SJCRH30 (cell line): ENCODE measurements at regions not wholly inside any gene's neighbourhood (a gene's known extent, or its start where the extent isn't known, plus 50 kb on each side); places are given as distances from the start of the nearest gene placed in this dataset.
"Not testable (repeated sequence)": the region's sequence is repeated elsewhere in the genome, so short reads cannot be mapped to it uniquely, and the experiment has no call there.

ENCODE experiments used
- DNase-seq, 2 experiments: peaks; one replicate each; pipeline ENCODE4 v3.0.0-alpha.2; 2015 to 2020
- H3K27ac ChIP-seq: fragments of 250-450 bp; sonication (Bioruptor Pico); 2 replicates; pipeline ENCODE4 v1.5.1; 2020; ENCODE audit warnings: mild to moderate bottlenecking, moderate library complexity
- H3K27me3 ChIP-seq: fragments of 250-450 bp; sonication (Bioruptor Pico); 2 replicates; pipeline ENCODE4 v1.5.1; 2020; ENCODE audit warnings: mild to moderate bottlenecking, moderate library complexity
- H3K36me3 ChIP-seq: fragments of 250-450 bp; sonication (Bioruptor Pico); 2 replicates; pipeline ENCODE4 v1.5.1; 2020; ENCODE audit warnings: mild to moderate bottlenecking, moderate library complexity
- H3K4me1 ChIP-seq: fragments of 250-450 bp; sonication (Bioruptor Pico); 2 replicates; pipeline ENCODE4 v1.5.1; 2020; ENCODE audit warnings: mild to moderate bottlenecking, moderate library complexity
- H3K4me3 ChIP-seq: fragments of 250-450 bp; sonication (Bioruptor Pico); 2 replicates; pipeline ENCODE4 v1.5.1; 2020; ENCODE audit warnings: mild to moderate bottlenecking, moderate library complexity
- H3K9me3 ChIP-seq: fragments of 250-450 bp; sonication (Bioruptor Pico); replicated peaks from 2 replicates; pipeline ENCODE4 v1.5.1; 2020; ENCODE audit warnings: mild to moderate bottlenecking, moderate library complexity

DNA sequence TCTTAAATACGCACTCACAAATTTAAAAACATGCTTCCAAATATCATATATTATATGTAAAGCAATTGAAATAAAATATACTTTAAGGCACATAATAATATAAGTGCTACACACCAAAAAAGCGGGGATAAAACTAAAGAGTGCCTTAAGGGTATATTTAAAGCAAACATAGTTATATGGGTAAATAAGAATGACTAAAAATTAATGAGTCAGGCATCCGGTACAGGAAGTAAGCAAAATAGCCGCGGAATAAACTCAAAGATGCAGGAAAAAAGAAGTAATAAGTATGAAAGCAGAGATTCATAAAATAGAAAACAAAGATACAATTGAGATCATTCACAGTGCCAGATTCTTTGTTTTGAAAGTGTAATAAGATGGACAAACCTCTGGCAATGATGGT is 503.5 kb upstream of the SOX11 start:
- Histone ChIP-seq H3K27me3 (no peaks in the 10 kb centered on the region), H3K27ac (no peak overlapping the region), H3K4me1 (no peaks in the 10 kb centered on the region), H3K4me3 (no peak overlapping the region), H3K9me3 (0 out of 2 replicates have a peak, but pooled peaks cover under 1% of the 10 kb centered on the region), H3K36me3 (no peaks in the 10 kb centered on the region; the same call in 1 of the 2 replicates)
- no peak for DNase-seq

DNA sequence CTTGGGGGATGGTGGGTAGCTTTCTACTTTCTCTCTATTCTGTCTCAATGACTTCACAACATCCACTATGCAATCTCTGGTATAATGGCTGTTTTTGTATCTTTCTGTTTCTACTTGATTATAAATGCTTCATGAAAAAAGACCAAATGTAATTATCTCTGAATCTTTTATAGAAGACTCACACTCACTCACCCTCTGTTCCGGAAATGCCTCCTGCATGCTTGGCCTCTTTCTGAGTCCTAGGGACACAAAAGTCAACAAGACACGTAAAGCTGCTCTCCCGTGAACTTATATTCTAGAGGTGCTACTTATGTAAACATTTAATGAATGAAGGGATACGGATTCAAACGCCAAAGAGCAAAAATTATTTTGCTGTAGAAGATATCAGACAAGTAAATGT is 502.2 kb upstream of the SOX11 start:
- no peaks in the 10 kb centered on the region for H3K4me1 ChIP-seq
- no peaks in the 10 kb centered on the region for H3K27me3 ChIP-seq
- DNase-seq: no peak
- H3K9me3 ChIP-seq: 0 out of 2 replicates have a peak, but pooled peaks cover 2% of the 10 kb centered on the region
- no peak overlapping the region for H3K27ac ChIP-seq
- no peaks in the 10 kb centered on the region; the same call in 1 of the 2 replicates for H3K36me3 ChIP-seq
- no peak overlapping the region for H3K4me3 ChIP-seq

DNA sequence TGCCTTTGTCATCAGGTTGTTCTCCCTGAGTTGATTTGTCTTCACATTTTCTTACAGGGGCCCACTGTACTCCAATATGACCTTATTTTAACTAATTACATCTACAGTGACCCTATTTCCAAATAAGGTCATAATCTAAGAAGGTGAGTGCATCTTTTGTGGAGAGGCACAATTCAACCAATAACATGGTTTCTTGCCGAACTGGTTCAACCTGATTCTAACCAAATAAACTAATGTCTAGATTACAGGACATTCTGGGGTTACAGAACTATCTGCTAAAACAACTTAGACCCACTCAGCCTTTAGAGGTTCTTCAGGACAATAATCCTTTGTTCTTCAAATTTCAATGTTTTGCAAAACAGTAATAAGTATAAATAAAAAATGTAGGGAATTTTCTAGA is 496.5 kb upstream of the SOX11 start:
- H3K27me3 ChIP-seq: no peaks in the 10 kb centered on the region
- 0 out of 2 replicates have a peak, but pooled peaks cover 2% of the 10 kb centered on the region for H3K9me3 ChIP-seq
- no peaks in the 10 kb centered on the region; the same call in 1 of the 2 replicates for H3K36me3 ChIP-seq
- H3K27ac ChIP-seq: no peak overlapping the region
- H3K4me3 ChIP-seq: no peak overlapping the region
- H3K4me1 ChIP-seq: no peaks in the 10 kb centered on the region
- no peak for DNase-seq

DNA sequence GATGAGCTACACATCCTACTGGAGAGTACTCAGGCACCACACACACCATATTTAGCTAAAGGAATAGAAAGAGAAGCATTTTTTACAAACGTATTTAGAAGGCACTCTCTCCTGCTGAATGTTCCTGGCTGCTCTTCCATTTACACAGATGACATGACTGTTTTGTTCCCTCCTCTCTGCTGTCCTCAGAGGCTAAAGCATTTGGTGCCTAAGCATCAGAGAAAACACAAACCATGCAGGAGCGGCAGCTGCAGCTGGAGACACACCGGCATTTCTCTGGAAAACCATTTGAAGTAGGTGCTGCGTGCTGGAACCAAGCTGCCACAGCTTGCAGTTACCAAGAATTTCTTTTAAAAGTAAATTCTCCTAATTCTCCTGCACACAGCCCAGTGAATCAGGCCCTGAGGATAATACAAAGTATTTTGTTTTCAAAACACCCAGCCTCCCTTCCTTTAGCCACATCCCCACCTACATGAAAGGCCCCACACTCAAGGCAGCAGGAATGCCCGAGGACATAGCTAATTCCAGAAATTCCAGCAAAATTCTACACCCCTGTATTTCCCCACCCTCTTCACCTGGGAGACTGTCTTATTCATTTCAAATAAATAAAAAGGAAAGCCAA is 488.9 kb upstream of the SOX11 start:
- Histone ChIP-seq H3K36me3 (no peaks in the 10 kb centered on the region), H3K4me3 (no peak overlapping the region), H3K27ac (no peak overlapping the region), H3K27me3 (no peaks in the 10 kb centered on the region), H3K9me3 (no peaks in the 10 kb centered on the region), H3K4me1 (no peaks in the 10 kb centered on the region)
- DNase-seq: no peak

DNA sequence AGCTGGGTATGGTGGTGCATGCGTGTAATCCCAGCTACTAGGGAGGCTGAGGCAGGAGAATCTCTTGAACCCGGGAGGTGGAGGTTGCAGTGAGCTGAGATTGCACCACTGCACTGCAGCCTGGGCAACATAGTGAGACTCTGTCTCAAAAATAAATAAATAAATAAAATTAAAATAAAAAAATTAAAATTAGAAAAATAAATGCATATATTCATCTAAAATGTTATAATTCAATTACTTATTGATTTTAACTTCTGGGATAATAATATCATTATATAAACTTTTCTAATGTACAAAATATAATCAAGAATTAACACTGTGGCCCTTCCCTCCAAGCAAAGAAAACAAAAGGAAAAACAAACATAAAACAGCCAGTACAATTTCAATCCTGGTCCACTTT is 485.4 kb upstream of the SOX11 start:
- not testable (repeated sequence) for H3K36me3 ChIP-seq, H3K27me3 ChIP-seq, H3K4me1 ChIP-seq, H3K4me3 ChIP-seq, H3K27ac ChIP-seq, H3K9me3 ChIP-seq, DNase-seq

DNA sequence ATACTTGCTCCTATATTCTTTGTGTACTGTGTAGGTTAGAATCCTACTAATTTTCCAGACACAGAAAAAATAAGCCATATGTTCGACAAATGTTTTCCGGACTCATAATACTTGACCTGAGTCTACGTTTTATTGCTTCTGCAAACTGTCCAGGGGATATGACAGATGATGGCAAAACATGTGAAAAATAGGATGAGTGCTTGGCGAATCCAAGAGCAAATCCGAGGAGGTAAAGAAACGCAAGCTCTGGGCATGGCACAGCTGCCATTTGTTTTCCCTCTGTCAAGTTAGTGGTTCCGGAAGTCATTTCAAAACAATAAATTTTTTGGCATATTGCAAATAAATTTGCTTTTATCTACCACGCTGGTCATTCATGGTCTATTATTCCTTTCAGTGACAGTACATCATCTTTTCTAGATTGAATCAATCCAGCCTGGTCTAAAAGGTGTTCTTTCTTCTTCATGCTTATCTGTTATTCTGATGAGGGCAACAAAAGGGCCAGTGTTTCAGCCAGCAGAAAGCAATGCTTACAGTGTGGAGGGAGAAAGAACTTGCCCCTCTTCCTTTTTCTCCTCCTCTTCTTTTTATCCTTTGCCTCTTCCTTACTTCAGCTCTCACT is 476.1 kb upstream of the SOX11 start:
- Histone ChIP-seq H3K4me1 (no peaks in the 10 kb centered on the region), H3K27me3 (no peaks in the 10 kb centered on the region), H3K36me3 (no peaks in the 10 kb centered on the region), H3K4me3 (no peak overlapping the region), H3K27ac (no peak overlapping the region), H3K9me3 (no peaks in the 10 kb centered on the region)
- no peak for DNase-seq

DNA sequence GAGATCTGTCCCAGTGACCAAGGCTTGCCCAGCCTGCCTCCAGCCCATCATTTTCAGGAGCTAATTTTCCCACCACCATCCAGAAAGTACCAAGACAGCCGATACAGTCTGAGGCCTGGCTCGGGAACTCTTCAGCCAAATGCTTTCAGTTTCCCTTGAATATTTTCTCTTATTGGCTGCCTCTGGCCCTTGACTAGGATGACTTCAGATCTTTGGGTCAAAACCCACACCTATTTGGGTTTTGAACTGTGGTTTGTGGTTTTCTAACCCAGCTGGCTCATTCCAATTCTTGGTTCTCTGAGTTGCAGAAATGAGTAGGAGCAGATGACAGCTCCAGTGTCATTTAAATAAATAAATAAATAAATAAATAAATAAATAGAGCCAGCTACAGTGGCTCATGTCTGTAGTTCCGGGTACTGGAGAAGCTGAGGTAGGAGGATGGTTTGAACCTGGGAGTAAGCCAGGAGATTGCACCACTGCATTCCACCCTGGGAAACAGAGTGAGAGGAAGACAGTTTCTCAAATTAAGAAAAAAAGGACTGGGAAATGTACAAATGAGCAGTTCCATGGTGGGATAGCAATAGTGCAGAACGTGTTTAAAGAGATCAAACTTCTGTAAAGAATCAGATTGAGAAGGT is 465.0 kb upstream of the SOX11 start:
- H3K4me1 ChIP-seq: no peaks in the 10 kb centered on the region
- no peaks in the 10 kb centered on the region for H3K36me3 ChIP-seq
- H3K27me3 ChIP-seq: no peaks in the 10 kb centered on the region
- DNase-seq: no peak
- no peak overlapping the region for H3K4me3 ChIP-seq
- H3K27ac ChIP-seq: no peak overlapping the region
- H3K9me3 ChIP-seq: no peaks in the 10 kb centered on the region

DNA sequence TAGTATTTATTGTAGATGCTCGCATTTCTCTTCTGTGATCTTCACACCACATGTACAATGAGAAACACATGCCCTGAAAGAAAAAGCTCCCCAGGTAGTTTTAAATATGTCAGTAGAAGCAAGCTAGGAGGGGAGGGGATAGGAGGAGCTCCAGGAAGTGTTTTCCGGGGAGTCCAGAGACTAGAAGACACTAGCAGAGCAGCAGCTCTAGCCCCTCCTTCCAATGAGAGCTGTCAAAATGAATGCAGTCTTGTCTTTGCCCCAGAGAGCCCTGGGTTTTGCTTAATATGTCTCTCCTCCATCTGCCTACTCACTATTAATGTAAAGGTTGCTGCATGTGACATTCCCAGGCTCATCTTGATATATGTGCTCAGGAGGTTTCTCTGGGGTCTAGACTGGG is 462.6 kb upstream of the SOX11 start:
- H3K27me3 ChIP-seq: no peaks in the 10 kb centered on the region
- no peak overlapping the region for H3K27ac ChIP-seq
- no peak overlapping the region for H3K4me3 ChIP-seq
- H3K4me1 ChIP-seq: no peaks in the 10 kb centered on the region
- H3K36me3 ChIP-seq: no peaks in the 10 kb centered on the region
- no peak for DNase-seq
- no peaks in the 10 kb centered on the region for H3K9me3 ChIP-seq

DNA sequence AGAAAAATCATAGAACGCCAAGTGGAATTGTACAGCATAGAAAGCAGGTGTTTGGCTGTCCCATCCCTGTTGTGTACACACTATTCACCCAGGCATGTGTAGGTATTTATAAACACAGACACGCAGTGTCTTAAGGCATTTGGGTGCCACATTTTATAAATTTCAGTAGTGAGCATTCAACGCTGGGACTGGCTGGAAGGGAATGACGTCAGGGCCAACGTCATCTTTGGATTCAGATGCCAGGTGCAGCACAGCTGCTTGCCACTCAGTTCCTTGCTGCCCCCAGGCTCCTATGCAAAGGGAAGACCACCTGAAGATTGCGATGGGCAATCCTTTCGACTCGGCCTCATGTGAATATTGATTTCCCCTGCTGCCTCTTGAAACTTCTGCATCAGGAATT is 461.7 kb upstream of the SOX11 start:
- no peaks in the 10 kb centered on the region for H3K4me1 ChIP-seq
- H3K27ac ChIP-seq: no peak overlapping the region
- no peak for DNase-seq
- no peaks in the 10 kb centered on the region for H3K27me3 ChIP-seq
- no peak overlapping the region for H3K4me3 ChIP-seq
- H3K9me3 ChIP-seq: no peaks in the 10 kb centered on the region
- H3K36me3 ChIP-seq: no peaks in the 10 kb centered on the region

DNA sequence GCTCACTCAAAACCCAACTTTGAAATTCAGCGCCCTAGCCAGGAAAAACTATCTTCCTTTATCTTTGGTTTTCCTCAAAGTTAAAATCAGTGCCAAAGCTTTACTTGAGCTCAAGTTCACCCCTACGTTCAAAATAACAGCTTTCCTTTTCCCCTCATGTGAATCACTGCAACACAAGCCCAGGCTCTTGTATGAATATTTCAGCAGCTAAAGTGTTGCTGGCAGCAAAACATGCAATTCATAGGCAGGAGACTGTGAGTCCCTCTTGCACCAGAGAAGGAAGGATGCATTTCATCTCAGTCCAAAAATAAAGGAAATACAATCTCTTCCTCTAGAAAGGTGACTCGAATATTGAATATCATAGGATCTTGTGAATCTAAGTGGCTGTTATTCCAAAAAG is 461.3 kb upstream of the SOX11 start:
- DNase-seq: no peak
- H3K27ac ChIP-seq: no peak overlapping the region
- H3K9me3 ChIP-seq: no peaks in the 10 kb centered on the region

DNA sequence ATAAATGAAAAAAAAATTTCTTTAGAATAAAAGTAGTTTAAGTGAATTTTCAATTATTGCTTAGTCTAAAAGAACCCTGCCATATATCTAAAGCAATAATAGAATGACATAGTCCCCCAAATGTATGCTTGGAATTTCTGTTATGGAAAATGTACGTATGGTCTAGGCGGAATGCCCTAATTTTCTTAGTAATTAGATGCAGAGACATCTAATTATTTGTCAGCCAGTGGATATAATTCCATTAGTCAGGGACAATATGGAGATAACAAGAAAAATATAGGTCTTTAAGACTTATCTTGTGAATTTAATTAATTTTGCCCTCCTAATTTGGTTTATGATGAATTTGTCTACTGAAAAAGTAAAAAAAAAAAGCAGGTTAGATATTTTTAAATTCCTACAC is 460.9 kb upstream of the SOX11 start:
- no peak for DNase-seq
- Histone ChIP-seq H3K9me3 (no peaks in the 10 kb centered on the region), H3K4me1 (no peaks in the 10 kb centered on the region), H3K27ac (no peak overlapping the region), H3K27me3 (no peaks in the 10 kb centered on the region), H3K4me3 (no peak overlapping the region), H3K36me3 (no peaks in the 10 kb centered on the region)

More for the DNA sequence above, 461.3 kb upstream of the SOX11 start:
- H3K36me3 ChIP-seq: no peaks in the 10 kb centered on the region
- no peaks in the 10 kb centered on the region for H3K27me3 ChIP-seq
- no peaks in the 10 kb centered on the region for H3K4me1 ChIP-seq
- H3K4me3 ChIP-seq: no peak overlapping the region

DNA sequence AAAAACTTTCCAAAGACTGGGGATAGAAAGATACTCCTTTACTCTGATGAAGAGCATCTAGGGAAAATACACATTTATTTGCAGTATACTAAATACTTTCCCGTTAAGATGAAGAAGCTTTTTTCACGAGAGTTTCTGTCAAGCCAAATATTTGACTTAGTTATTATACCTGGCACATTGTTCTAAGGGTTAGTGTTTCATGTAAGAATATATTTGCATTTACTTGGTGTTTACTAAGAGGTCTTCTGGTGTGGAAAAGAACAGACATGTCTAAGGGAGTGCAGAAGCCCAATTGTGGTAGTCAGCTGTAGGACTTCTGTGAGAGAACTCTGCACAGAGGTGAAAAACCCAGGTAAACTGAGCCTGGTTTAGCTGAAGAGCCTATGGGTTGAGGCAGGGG is 457.6 kb upstream of the SOX11 start:
- Histone ChIP-seq H3K36me3 (no peaks in the 10 kb centered on the region), H3K27ac (no peak overlapping the region), H3K9me3 (no peaks in the 10 kb centered on the region), H3K4me1 (no peaks in the 10 kb centered on the region), H3K4me3 (no peak overlapping the region), H3K27me3 (no peaks in the 10 kb centered on the region)
- DNase-seq: no peak

DNA sequence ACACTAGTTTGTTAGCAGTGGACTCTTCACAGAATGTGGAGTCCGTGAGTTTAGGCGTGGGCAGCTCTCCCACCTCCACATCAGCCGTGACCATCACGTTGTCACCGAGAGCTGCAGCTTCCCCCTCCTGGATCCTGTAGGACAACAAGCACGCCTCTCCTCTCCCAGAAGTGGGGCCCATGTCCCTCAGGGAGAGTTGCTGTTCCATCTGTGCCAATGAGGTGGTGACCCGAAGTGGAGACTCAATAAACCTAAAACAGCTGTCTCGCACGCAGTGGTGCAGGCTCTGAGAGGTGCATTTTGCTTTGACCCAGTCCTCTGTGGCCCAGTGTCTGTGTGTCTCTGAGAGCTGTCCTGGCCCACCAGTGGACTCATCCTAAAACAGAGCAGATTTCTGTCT is 456.5 kb upstream of the SOX11 start:
- Histone ChIP-seq H3K27me3 (no peaks in the 10 kb centered on the region), H3K36me3 (no peaks in the 10 kb centered on the region), H3K27ac (no peak overlapping the region), H3K4me3 (no peak overlapping the region), H3K9me3 (no peaks in the 10 kb centered on the region), H3K4me1 (no peaks in the 10 kb centered on the region)
- no peak for DNase-seq

DNA sequence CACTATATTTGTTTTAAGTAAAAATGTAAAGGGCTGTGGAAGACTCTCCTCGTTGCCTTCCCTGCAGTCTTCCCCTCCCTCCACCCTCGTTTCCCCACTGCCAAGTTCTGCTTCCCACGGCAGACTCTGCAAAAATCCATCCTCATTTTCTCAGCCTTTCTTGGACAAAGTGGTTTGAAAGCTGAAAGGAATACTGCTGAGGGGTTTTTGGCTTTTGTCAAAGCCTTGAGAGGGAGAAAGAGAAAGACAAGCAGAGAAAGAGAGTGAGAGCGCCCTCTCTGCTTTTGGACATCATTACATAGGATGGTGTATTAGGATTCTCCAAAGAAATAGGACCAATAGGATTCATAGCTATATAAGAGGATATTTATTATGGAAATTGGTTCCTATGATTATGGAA is 455.9 kb upstream of the SOX11 start:
- no peaks in the 10 kb centered on the region for H3K27me3 ChIP-seq
- DNase-seq: no peak

DNA sequence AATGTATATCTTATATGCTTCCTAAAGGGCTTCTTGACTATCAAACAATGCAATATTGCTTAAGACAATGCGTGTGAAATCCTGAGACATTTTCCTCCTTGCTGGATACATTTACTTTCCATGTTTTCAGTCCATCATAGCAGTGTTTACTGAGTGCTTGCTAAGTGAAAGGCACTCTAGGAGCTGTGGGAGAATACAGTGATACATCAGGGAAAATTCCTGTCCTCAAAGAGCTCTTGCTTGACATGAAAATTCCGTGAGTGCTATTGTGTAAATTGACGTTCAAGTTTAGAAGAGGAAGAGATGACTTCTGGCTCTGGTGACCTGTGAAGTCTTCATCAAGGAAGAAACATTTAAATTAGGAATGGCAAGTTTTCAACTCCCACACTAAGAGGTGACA is 449.4 kb upstream of the SOX11 start:
- H3K9me3 ChIP-seq: no peaks in the 10 kb centered on the region
- no peak overlapping the region for H3K4me3 ChIP-seq
- no peaks in the 10 kb centered on the region for H3K4me1 ChIP-seq
- no peak for DNase-seq
- H3K36me3 ChIP-seq: no peaks in the 10 kb centered on the region
- no peaks in the 10 kb centered on the region for H3K27me3 ChIP-seq
- no peak overlapping the region for H3K27ac ChIP-seq

More for the DNA sequence above, 455.9 kb upstream of the SOX11 start:
- Histone ChIP-seq H3K4me3 (no peak overlapping the region), H3K4me1 (no peaks in the 10 kb centered on the region), H3K27ac (no peak overlapping the region), H3K9me3 (no peaks in the 10 kb centered on the region), H3K36me3 (no peaks in the 10 kb centered on the region)

DNA sequence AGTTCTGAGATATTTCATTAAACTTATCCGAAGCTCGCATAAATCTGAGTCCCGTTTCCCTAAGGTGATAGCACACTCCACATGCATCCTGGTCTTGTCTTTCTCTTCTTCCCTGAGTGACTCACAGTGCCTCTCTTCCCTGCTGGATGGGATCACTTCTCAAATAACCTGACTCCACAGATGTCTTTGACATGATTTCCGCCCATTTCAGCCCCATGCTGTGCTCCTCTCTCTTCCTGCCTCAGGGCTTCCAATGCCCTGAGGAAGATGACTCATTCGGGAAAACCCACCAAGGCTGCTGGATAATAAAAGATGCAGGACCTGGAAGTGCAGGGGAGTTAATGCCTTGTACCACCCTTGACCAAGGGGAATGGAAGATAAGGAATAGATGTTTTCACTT is 441.7 kb upstream of the SOX11 start:
- Histone ChIP-seq H3K36me3 (no peaks in the 10 kb centered on the region), H3K27me3 (no peaks in the 10 kb centered on the region), H3K4me3 (no peak overlapping the region), H3K4me1 (no peaks in the 10 kb centered on the region), H3K9me3 (no peaks in the 10 kb centered on the region), H3K27ac (no peak overlapping the region)
- peak; percentile 40 to 62 for DNase-seq
